Stimulated activated CD4-positive, alpha-beta T cell treated with anti-CD3 and anti-CD28 coated beads, Interleukin-1b, Interleukin-23, amount 100 ng/mL, for 48 hours (primary cell): ENCODE measurements at regions not wholly inside any gene's neighbourhood (a gene's known extent, or its start where the extent isn't known, plus 50 kb on each side); places are given as distances from the start of the nearest gene placed in this dataset.

Source experiments
- DNase-seq: peaks from one replicate; pipeline ENCODE4 v3.0.0-alpha.2; 2020

DNA sequence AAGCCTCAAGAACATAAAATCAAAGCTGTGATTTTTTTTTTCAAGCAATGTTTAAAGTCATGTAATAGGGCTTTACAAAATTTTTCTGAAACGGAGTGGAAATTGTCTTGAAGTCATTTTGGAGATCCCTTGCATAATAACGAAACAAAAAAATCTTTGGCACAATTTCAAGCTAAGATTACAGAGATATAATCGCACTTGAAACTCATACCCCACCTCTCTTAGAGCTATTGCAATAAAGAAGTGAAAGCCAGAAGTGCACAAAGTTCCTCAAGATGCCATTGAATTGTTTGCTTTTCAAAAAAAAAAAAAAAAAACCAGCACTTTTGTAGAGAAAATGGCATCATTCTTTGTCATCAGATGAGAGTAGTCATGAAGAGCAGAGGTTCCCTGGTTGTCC, 152.3 kb downstream of the PAX3 start:
- DNase-seq, result no peak

DNA sequence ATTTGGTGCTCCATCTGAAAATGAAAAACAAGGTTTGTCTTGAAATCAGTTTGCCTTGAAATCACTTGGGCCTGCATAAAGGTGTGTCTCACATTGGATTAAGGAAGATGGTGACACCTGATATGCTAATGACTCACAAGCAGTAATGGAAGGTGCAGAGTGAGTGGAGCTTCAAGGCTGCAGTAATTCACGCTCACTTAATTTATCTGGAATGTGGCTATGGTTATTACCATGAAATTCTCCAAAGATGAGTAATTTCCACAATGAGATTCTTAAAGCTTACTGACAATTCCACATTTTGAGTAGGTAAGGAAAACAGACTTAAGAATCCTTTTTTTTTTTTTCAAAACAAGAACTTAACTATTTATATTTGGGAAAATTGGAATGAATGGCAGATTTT, 156.8 kb downstream of the PAX3 start:
- DNase-seq, result no peak

- no peak for DNase-seq
Measured at GRCh38 chr2:222136106-222136630, 162.6 kb downstream of the PAX3 start.

- no peak for DNase-seq
Measured at GRCh38 chr2:222134654-222135053, 164.1 kb downstream of the PAX3 start.

DNA sequence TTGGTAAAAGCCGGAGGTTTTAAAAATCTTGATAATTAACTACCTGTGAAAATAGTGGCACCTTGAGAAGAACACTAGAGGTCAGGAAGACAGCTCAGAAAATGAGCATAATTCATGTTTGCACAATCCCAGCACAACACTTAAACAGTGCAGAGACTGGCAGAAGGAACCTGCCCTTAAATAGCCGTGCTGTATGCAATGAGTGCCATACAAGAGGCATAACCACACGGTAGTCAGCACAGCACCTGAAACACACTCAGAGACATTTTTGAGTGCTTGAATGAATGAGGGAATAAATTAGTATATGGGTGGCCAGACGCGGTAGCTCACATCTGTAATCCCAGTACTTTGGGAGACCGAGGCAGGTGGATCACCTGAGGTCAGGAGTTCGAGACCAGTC, 164.9 kb downstream of the PAX3 start:
- DNase-seq, result no peak

DNA sequence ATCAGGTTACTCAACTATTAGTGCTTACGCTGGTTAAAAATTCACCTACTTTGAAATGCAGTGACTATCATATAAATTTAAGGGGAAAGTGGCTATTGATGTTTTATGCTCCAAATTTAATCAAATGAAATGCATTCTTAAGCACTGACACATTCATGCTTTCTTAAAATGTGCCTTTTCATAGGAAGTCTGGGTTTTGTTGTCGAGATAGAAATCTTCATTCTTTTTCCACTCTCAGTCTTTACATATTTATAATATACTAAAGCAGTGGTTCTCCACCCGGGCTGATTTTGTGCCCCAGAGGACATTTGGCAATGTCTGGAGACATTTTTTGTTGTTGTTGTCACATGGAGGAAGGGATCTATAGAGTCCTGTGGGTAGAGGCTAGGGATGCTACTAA, 167.9 kb downstream of the PAX3 start:
- no peak for DNase-seq

DNA sequence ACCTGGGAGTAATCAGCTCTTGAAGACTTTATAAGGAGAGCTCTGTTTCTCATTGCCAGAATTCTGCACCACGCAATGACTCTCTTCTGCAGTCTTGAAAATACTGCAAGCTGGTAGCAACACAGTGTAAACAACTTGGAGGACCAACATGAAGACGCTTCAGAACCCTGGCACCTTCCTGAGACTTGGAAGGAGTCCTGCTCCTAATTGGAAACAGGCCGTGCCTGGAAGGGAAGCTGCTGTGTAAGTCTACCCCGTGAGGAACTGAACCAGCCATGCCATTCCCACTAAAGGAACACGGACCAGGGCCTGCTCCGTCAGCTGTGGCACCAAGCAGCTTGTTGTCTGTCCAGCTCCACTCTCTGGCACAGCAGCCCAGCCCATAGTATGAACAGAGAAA, 171.1 kb downstream of the PAX3 start:
- DNase-seq, result no peak

- no peak for DNase-seq
Measured at GRCh38 chr2:222120933-222121332, 177.9 kb downstream of the PAX3 start.

DNA sequence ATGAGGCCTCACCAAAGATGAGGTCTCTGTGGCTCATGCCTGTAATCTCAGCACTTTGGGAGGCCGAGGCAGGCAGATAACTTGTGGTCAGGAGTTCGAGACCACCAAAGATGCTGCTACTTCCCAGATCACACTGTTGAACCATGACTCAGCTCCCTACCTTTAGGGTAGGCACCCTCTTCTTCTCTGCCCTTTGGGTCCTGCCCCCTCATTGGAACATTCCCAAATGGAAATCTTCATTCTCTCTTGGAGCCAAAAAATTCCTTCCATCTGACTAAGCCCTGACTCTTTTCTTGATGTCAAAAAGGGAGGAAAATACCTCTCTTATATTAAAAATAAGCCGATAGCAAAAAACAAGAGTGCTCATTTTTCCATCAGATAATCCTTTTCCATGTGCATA, 183.5 kb downstream of the PAX3 start:
- no peak for DNase-seq

- no peak for DNase-seq
Measured at GRCh38 chr2:222108957-222109585, 189.7 kb downstream of the PAX3 start.

DNA sequence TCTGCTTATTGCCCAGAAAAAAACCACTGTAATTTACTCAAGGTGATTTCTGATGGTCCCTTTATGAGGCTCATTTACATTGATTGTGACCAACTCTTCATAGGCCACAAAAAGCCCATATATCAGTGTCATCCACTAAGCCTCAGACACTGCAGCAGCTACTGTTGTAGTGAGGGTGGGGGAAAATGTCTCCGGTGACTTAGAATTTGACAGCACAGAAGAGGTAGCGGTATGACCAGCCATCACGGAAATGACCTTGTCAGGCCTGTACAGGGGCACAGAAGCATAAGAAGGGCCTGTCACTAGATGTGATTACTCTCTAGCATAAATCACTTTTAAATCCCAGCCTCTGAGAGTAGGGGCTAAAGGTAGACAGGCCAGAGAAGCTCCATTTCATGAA, 190.3 kb downstream of the PAX3 start:
- DNase-seq, result no peak

DNA sequence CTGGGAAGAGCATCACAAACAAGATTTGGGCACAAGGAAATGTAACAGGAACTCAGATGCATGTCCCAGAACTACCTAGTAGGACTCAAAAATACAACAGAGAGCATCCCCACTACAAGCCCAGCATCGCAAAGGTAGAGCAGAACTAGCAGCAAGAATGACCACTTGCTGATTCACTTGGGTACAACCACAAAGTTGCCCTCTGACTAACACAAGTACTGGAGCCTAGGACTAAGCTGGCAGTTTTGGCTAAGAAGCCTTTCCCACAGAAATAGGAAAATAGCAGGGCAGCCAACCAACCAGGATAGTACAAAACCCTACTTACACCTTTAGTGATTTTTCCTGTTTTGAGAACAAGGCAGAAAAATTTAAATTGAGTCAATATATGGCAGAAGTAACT, 193.8 kb downstream of the PAX3 start:
- no peak for DNase-seq

DNA sequence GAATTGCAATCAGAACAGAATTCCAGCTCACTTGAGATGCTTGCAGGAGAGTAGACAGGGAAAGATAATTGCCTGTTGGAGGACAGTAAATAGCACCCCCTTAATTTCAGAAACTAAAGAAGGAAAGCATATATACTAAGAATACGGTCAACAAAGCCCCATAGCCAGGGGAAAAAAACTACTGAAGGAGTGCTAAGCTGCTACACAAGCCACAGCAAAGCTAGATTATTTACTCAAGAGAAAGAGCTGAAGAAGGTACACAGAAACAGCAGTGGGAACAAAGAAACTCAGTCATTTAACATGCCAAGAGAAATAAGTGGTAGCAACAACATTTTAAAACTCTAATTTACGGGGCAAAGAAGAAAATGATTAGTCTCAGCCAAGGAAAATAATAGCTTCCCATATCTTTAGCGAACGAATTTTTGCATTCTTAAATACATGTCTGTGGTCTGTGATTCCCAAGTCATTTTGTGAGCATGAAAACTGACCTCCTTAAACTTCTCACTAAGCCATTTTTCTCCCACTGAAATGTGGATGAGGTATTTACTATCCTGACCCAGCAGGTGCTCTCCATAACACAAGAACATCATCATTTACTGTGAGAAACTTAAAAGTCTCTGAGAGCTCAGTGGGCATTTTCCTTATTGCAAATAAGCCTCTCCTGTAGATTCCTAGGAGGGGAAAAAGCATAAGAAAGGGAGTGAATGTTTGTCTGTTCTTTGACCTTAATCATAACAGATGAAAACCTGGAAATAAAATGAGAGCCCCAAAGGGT, 196.0 kb downstream of the PAX3 start:
- no peak for DNase-seq

DNA sequence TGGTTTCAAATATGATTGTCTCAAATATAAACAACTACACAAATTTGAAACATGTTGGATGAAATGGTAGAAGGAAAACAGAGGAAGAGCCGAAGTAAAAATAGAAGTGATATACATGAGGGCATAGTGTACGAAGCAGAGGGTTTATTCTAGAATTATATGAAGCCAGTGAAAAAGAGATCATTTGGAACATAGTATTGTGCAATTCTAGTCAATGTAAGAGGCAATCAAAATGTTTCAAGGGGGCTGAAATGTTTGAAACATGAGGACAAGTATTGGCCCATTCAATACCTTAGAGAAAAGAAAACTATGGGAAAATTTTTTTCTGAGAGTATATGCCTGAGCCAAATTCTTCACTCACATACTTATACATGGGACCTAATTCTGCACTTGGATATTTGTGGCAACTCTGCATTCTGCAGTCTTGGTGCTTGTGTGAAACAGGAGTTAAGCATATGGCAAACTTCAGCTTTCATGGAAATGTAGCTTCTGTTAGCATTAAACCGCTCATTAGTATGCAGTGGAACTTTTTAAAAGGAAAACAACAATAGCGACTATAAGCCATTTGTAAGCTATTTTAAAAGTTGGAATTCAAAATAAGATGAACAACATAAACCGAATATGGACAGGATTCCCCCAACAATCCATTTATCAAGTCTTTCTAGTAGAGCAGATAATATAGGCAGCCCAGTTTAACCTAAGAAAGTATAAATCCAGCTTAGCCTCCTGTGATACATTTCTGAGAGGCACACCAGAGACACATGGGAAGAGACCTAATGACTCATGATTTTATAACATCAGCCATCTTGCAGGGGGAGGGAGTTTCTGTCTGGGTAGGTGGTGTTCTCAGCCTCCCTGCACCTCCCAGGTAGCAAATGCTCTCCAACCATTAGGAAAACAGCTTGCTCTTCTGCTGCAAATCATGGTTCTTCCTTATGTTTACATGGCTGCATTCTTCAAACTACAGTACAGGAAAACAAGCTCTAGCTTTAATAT, 197.8 kb downstream of the PAX3 start:
- no peak for DNase-seq

DNA sequence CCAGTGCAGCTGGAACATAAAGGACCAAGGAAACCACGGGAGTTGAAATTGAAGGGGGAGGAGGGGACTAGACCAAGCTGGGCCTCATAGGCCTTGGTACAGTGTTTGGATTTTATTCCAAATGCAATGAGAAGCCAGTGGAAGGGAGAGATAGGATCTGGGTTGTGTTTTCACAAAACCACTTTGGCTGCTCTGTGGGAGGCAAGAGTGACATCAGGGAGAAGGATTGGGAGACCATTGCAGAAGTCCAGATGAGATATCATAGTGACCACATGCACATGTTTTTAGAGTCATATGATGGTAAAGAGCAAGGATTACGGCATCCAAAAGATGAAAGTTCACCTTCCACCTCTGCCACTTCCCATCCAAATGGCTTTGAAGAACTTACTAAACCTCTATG, 210.2 kb downstream of the PAX3 start:
- no peak for DNase-seq

DNA sequence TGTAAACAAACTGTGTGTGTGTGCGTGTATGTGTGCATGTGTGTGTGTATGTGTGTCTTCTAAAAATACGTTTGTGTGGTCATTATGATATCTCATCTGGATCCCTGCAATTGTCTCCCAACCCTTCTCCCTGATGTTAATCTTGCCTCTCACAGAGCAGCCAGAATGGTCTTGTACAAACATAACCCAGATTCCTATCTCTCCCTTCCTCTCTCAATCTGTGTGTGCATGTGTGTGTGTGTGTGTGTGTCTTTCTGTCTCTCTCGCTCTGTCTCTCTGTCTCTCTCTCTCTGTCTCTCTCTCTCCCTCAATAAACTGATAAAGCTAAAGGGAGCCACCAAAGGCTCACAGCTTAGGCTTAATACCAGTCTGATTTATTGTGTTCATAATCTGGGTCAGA, 210.8 kb downstream of the PAX3 start:
- DNase-seq, result no peak

- no peak for DNase-seq
Measured at GRCh38 chr2:222082201-222082600, 216.6 kb downstream of the PAX3 start.

DNA sequence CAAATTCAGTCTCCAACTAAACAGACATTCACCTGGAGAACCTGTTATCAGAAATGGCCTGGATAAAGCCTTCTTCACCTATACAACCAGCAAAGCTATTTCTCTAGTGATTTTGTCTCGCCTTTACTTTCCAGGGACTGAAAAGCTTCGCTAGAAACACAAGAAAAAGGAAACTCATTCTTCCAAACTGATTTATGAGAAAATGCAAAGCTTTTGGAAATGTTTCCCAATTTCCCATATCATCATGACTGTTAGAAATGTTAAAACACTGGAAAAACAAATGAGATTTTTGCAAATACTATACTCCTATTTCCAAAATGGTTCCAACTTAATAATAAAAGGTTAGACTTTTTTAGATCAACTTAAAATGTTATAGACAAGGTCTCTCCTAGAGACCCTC, 218.7 kb downstream of the PAX3 start:
- DNase-seq, result no peak

GRCh38 chr2:222076973-222077690, 221.7 kb downstream of the PAX3 start:
- no peak for DNase-seq

GRCh38 chr2:222074674-222075073, 224.1 kb downstream of the PAX3 start:
- DNase-seq, result no peak

DNA sequence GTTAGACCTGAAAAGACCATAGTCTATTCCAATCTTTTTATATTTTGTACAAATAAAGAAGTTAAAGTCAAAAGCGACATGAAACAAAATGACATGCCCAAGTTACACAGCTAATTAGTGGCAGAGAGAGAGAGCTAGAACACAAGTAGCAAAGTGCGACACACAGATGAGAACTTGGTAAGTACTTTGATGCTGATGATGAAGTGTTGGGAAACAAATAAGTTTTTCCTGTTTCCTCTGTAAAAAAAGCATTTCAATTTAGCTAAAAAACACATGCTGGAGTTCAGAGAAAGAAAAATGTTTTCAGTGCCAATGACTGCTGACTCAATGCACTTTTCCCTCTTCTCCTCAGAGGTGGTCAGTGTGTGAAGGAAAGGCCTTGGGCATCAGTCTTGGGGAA, 226.9 kb downstream of the PAX3 start:
- DNase-seq, result no peak

- no peak for DNase-seq
Measured at GRCh38 chr2:222064286-222064685, 234.5 kb downstream of the PAX3 start.
